ENCODE measurements at regions not wholly inside any gene's neighbourhood (a gene's known extent, or its start where the extent isn't known, plus 50 kb on each side); places are given as distances from the start of the nearest gene placed in this dataset.

GRCh38 chr5:74376187-74376586, 264.3 kb downstream of the ENC1 start:
- TF ChIP-seq ZNF670 (tag by site-specific recombination; IDR thresholded peaks at IDR 0.05; ENCODE audit: low read depth) (no peak), CTCF (tag by site-specific recombination; IDR thresholded peaks at IDR 0.05) (no peak), ZBTB7A (tag by site-specific recombination; IDR thresholded peaks at IDR 0.05; ENCODE audit: low read depth) (no peak), ZBTB21 (tag by site-specific recombination; IDR thresholded peaks at IDR 0.05) (no peak), ZIC2 (tag by site-specific recombination; IDR thresholded peaks at IDR 0.05) (no peak), ZBTB48 (tag by site-specific recombination; IDR thresholded peaks at IDR 0.05) (no peak), ZBTB17 (tag by site-specific recombination; IDR thresholded peaks at IDR 0.05) (no peak), ZBTB11 (tag by site-specific recombination; conservative IDR thresholded peaks at IDR 0.05; ENCODE audit: low read depth) (no peak), TCF7L2 (IDR thresholded peaks at IDR 0.05; ENCODE audit: borderline replicate concordance, low read depth, low read length) (no peak), ZBTB26 (tag by site-specific recombination; optimal IDR thresholded peaks at IDR 0.05) (no peak)

Measured in HEK293 (cell line).